CD4-positive, alpha-beta T cell treated with Interleukin-12 subunit alpha and Interleukin-12 subunit beta, for 1 hour (primary cell): ENCODE measurements at regions not wholly inside any gene's neighbourhood (a gene's known extent, or its start where the extent isn't known, plus 50 kb on each side); places are given as distances from the start of the nearest gene placed in this dataset.

Experiments used
- DNase-seq: peaks from one replicate; pipeline ENCODE4 v3.0.0-alpha.2; 2020

- DNase-seq = no peak
These were observed 156.7 kb downstream of the SERPINI1 start for GRCh38 chr3:167892205-167892604.

GRCh38 chr3:167887096-167887495, 151.6 kb downstream of the SERPINI1 start:
- no peak for DNase-seq

- DNase-seq = no peak
These were observed 151.2 kb downstream of the SERPINI1 start for GRCh38 chr3:167886690-167887089.

- no peak for DNase-seq
These were observed 149.8 kb downstream of the SERPINI1 start for GRCh38 chr3:167885277-167885676.

- no peak for DNase-seq
These were observed 149.0 kb downstream of the SERPINI1 start for GRCh38 chr3:167884481-167884880.

- no peak for DNase-seq
These were observed 147.9 kb downstream of the SERPINI1 start for GRCh38 chr3:167883452-167883851.

GRCh38 chr3:167882057-167882667, 146.6 kb downstream of the SERPINI1 start:
- DNase-seq = peak; percentile 30

GRCh38 chr3:167880183-167880582, 144.7 kb downstream of the SERPINI1 start:
- DNase-seq = no peak

GRCh38 chr3:167876620-167877281, 141.2 kb downstream of the SERPINI1 start:
- DNase-seq = no peak
